K562 (cell line): ENCODE measurements at regions not wholly inside any gene's neighbourhood (a gene's known extent, or its start where the extent isn't known, plus 50 kb on each side); places are given as distances from the start of the nearest gene placed in this dataset.

Experiments
- PHTF2 ChIP-seq: fragments of 250-450 bp; sonication (Bioruptor Pico); IDR thresholded peaks from 2 replicates; pipeline ENCODE4 v1.5.0; 2021; ENCODE audit warnings: mild to moderate bottlenecking
- PRPF4 ChIP-seq: fragments of 200-400 bp; formaldehyde crosslinking; IDR thresholded peaks from one replicate; pipeline ENCODE4 v1.6.1; 2017; ENCODE audit warnings: low read length, low read depth, mild to moderate bottlenecking; ENCODE audit not compliant: insufficient read depth, poor library complexity, severe bottlenecking
- ZNF3 ChIP-seq: fragments of 250-450 bp; sonication (Bioruptor Pico); IDR thresholded peaks from 2 replicates; pipeline ENCODE4 v1.5.0; 2021; ENCODE audit warnings: mild to moderate bottlenecking, moderate library complexity
- TF ChIP-seq, protein P1 (sequence below), 3 experiments: IDR thresholded peaks in 2 of 3; conservative IDR thresholded peaks in 1 of 3; 2 replicates each; pipeline ENCODE4 v1.5.1; 2011 to 2012; ENCODE audit warnings: low read length in 3 of 3, mild to moderate bottlenecking in 3 of 3, control low read depth in 2 of 3, improper control_type of control experiment in 1 of 3, inconsistent platforms in 1 of 3, low read depth in 1 of 3, mixed read lengths in 1 of 3, moderate library complexity in 1 of 3; ENCODE audit not compliant: insufficient read depth in 2 of 3

DNA sequence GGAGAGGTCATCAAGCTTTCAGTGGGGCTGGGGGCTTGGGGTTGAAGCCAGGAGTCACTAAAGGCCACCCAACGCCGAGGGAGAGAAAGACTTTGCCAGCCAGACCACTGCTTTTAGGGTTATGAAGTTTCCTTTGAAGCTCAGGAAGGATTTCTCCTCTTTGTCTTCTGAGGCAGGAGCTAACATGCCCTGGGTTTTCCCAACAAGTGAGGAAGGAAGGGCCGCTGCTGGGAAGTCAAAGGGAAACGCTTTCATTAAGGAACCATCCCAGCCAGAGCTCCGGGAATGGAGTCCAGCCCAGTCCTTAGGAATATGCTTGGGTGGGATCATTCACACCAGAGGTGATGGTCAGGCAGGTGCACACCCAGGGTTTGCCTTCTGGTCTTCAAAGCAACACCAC, 436.9 kb downstream of the PRDM2 start:
- TF ChIP-seq, protein P1, sequence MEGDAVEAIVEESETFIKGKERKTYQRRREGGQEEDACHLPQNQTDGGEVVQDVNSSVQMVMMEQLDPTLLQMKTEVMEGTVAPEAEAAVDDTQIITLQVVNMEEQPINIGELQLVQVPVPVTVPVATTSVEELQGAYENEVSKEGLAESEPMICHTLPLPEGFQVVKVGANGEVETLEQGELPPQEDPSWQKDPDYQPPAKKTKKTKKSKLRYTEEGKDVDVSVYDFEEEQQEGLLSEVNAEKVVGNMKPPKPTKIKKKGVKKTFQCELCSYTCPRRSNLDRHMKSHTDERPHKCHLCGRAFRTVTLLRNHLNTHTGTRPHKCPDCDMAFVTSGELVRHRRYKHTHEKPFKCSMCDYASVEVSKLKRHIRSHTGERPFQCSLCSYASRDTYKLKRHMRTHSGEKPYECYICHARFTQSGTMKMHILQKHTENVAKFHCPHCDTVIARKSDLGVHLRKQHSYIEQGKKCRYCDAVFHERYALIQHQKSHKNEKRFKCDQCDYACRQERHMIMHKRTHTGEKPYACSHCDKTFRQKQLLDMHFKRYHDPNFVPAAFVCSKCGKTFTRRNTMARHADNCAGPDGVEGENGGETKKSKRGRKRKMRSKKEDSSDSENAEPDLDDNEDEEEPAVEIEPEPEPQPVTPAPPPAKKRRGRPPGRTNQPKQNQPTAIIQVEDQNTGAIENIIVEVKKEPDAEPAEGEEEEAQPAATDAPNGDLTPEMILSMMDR (IDR thresholded peaks at IDR 0.05 in 2 of 3, conservative IDR thresholded peaks at IDR 0.05 in 1 of 3; ENCODE audit: insufficient read depth in 2 of 3, low read depth in 1 of 3, low read length in 3 of 3), result no peak
- TF ChIP-seq ZNF3 (no peak), PHTF2 (CRISPR knock-in tag) (no peak), PRPF4 (no peak)
